ENCODE measurements at regions not wholly inside any gene's neighbourhood (a gene's known extent, or its start where the extent isn't known, plus 50 kb on each side); places are given as distances from the start of the nearest gene placed in this dataset.
"Not testable (repeated sequence)": the region's sequence is repeated elsewhere in the genome, so short reads cannot be mapped to it uniquely, and the experiment has no call there.

DNA sequence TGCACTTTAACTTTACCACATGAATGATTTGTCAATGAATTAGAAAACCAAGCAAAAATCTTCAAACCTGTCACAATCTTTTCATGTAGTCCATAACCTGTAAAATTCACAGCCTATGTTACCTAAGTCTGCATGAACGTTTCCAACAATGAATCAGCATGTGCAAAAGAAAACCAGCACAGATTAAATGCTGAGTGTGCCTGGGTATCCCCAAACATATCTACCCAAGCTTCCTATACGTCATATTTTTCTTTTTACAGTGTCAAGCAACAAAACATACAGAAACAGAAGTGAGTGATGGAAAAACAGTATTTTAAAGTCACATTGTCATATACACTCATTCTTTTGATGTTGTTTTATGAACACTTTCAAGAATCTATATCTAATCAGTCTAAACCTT is 713.5 kb downstream of the RFPL4B start:
- no peak for DNase-seq

DNA sequence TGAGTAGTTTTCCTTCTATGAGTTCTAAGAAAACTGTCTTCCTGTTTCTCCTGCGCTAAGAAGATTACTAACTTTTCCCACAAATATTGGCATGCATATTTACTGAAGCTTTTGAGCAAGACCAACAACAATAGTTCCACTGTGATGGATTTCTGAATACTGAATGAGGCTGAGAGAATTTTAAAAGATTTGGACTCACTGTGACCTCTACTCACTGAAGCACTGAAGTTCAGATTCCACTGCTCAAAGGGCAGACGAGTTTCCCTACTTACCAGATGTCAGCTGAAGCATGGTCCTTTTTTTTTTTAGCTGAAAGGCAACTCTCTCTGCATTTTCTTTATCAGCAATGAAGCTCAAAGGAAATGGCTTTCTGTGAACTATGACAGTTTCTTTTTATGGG is 718.5 kb downstream of the RFPL4B start:
- no peak for DNase-seq

DNA sequence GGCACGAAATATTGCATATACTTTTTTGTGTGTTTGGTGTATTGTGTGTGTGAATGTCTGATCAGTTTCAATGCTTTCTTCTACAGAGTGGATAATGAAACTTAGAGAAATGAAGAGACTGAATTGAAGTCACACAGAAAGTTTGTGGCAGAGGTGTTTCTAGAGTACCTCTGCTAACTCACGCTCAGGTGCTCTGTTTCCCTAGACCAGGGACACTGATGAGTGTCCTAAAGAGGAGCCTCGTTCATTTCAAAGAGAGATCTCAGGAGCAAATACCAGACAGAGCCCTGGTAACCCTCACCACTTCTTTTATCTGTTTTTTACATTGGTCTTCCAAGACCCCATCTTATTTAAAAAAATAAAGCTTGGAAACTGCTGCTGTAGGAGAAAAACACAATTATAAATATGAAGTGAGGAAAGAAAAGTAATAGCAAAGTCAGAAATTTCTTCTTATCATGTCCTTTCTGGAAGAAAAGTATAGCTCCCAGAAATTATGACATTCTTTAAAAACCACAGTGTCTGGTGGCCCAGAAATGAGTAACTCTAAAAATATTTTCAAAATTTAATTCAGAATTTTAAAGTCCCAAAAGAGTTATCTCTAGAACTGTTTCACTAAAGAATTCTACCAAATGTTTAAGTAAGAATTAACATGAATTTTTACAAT is 720.6 kb downstream of the RFPL4B start:
- DNase-seq: no peak

DNA sequence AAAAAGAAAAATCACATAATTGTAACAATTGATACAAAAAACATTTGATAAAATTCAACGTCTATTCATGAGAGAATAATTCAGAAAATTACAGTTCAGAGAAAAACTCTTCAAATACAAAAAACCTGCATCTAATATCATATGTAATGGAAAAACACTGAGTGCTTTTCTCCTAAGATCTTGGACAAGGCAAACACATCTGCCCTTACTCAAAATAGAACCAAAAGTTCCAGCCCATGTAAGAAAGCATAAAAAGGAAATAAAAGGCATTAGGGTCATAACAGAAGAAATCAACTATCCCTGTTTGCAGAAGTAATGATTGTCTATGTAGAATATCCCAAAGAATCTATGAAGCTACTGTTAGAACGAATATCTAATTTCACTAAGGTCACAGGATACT is 721.4 kb downstream of the RFPL4B start:
- no peak for DNase-seq

DNA sequence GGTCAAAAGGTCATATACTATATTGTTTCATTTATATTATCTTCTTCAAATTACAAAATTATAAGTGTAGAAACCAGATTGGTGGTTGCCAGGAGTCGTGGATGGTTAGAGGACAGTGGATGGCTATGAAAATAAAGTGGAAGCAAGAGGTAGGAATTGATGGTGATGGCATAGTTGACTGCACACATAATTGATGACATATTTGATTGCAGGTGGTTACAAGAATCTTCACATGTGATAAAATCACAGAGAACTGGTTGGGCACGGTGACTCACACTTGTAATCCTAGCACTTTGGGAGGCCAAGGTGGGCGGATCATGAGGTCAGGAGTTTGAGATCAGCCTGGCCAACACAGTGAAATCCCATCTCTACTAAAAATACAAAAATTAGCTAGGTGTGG is 723.6 kb downstream of the RFPL4B start:
- DNase-seq: not testable (repeated sequence)

DNA sequence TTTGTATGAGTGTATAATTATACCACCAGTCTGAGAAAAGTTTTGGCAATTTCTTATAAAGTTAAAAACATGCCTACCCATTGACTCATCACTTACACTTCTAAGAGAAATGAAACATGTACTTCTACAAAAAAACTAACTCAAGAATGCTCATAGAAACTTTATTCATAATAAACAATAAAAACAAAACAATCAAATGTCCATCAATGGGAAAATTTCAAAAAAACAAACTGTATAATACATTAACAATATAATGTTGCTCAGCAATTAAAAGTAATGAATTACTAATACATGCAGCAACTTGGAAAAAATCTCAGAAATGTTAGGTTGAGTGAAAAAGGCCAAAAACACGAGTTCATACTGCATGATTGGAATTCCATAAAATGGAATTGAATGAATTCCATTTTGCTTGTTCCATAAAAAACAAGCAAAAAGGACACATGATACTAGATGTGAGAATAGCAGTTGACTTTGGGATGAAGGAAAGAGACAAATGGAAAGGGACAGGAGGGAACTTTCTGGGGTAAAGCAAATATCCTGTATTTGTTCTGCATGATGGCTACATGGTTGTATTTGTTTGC is 726.6 kb downstream of the RFPL4B start:
- no peak for DNase-seq

DNA sequence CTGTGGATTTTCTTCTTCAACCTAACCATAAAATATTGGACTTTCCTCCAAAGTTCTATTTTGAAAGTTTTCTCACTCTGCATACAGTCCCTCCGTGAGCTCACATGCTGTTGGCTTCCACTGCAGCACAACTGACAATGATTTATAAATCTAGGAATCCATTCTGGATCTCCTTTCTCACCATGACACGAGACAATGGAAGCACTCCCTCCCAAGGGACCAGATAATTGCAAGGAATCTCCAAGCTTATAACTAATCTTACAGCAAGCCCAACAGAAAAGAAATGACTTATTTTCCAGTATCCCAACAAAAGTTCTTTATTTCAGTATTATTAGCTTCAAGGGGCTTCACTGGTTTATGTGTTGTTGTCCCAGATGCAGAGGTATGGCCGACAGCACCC is 729.0 kb downstream of the RFPL4B start:
- no peak for DNase-seq

DNA sequence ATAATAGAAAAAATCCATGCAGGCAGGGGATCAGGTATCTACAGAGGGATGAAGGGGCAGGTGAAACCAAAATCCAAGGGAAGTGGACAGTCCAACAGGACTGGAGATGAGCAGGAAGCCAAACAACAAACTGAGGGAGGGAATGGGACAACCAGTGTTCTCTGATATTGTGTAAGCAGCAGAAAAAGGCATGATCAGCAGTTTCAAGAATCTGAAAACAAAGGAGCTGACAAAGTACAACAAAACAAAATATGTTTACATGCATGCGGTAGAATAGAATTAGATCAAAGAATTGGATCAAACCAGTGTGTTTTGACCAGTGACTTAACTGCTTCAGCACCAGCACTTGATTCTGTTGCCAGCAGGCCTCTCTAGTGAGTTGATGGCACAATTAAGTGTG is 729.7 kb downstream of the RFPL4B start:
- DNase-seq: no peak

DNA sequence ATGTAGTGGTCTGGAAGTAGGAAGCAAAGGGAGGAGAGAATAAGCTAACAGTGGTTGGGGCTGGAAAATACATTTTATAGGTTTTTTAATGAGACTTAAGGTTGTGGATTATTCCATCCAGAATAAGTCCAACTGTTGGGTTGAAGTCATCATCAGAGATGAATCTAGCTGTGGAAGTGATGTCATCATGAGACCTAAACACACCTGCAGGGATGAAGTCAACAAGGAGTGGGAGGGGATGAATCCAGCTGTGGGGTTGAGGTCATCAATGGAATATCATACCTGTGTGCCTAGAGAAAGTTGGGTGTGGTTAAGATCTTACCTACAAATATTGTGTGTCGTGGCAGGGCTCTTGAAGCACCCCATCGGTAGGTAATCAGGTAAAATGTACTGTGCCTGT is 730.7 kb downstream of the RFPL4B start:
- no peak for DNase-seq

DNA sequence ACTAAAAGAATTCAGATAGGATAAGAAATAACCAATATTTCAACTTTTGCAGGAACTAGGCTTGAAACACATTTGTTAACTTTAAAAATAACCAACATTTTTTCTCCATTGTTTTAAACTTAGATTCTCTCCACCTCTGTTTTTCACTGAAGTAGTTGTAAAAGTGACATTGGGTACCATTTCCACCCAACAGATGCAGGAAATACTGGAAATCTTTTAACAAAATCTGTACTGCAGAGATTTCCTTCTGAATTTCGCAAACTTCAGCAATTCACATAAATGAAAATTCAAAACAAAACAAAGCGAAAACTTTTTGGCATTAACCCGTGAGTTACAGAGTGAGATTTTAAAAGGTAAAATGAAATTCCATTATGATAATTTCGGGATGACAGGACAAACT is 731.7 kb downstream of the RFPL4B start:
- DNase-seq: no peak

DNA sequence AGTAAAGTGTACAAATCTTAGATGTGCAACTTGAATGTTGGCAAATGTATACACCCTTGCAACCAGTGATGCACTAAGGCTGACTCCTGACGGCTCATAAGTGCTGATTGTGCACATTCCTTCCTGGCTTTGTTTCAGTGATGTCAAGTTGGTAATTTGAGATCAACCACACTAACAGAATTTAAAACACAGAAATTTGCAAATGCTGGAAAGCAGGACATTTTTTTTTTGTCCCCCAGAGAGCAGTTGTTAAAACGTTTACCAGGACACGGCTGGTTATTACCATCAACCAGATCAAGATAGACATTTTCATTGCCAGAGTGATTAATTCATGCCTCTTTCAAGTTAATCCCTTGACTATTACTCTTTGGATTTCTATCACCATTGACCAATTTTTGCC is 735.6 kb downstream of the RFPL4B start:
- no peak for DNase-seq

DNA sequence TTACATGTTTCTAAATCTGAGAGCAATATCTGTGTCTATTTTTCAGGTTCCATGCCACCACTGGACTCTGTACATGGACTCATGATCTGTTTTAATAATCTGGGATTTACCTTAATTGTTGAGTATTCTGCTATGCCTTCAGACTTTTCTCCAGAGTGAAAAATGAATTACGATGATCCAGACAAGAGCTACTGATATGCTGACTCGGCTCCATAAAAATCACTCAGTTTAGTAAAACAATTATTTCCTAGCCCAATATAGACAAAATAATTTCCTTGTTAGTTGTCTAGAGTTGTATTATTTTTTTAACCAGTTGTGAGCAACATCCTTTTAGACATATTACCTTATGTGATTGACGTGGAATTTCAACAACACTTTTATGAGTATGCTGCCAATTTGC is 736.8 kb downstream of the RFPL4B start:
- no peak for DNase-seq

DNA sequence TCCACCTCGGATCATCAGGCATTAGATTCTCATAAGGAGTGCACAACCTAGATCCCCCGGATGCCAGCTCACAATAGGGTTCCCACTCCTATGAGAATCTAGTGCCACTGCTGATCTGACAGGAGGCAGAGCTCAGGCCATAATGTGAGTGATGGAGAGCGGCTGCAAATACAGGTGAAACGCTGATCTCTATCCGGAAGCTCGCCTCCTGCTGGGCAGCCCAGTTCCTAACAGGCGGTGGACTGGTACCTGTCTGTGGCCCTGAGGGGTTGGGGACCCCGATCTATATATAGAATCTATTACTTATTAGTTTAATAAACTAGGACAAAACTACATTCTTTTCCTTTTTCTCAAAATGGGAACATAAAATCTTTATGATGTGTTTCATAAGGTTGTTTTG is 741.9 kb downstream of the RFPL4B start:
- DNase-seq: no peak

DNA sequence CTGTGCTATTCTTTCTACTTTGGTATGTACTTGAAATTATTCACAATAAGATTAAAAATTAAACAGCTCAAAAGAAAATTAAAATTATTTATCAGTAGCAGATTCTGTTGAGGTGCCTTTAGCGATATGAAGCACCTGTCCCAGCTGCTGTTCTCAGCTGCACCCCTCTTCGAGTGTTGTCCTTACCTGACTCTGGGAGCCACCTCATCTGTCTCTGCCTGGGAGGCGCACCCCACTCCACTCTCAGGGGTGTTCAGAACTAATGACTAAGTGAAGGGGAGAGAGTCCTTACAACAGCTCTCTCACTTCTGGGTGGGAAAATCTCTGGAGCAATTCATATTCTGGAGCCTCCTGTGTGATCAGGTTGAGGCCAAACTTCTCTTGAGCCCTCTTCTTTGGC is 745.7 kb downstream of the RFPL4B start:
- no peak for DNase-seq

DNA sequence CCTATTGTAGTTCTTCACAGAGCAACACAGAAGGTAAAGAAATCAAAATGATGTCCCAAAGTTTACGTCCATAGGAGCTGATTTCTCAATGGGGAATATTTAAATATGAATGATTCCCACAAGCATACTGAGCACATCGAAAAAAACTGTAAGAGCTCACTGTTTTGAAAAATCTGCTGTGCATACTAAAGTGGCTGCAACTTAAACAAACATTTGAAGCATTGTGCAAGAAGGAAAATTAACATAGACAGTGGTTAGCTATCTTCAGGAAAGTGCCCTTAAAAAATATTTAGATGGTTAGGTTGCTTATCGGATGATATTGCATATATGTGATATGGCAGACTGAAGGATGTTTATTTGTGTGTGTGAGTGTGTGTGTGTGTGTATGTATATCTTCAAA is 747.6 kb downstream of the RFPL4B start:
- DNase-seq: no peak

DNA sequence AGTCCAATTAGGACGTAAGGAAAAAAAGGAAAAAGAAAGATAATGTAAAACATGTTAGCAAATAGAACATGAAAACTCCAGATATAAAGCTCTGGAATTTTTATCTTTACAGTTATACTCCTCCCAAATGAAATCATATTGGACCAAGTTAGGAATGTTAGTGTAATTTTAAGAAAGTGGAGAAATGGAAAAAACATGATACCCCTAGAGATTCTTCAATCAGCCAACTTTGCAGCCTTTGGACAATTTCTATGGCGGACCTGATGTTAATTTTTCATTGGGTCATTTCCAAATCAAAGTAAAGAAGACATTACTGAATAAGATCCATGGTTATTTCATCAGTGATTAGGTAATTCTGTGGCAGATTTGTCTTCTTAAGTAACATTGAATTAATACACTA is 748.7 kb downstream of the RFPL4B start:
- DNase-seq: no peak

DNA sequence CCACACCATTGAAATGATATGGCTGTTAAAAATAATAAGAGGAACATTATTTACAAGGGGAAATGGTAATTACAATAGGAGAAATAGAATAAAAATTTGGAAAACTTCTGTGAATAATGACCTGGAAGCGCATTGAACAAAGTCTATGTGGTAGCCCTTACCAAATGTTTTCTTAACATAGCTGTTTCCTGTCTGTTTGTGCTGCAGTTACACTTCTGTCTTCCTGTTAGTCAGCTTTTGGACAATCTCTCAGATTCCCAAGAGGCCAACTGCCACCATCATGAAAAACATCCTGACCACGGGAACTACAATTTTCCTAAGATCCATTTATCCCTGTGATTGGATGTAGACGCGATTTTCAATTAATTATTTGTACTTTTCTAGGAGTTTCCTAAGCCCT is 754.4 kb upstream of the MARCKS start:
- DNase-seq: no peak

DNA sequence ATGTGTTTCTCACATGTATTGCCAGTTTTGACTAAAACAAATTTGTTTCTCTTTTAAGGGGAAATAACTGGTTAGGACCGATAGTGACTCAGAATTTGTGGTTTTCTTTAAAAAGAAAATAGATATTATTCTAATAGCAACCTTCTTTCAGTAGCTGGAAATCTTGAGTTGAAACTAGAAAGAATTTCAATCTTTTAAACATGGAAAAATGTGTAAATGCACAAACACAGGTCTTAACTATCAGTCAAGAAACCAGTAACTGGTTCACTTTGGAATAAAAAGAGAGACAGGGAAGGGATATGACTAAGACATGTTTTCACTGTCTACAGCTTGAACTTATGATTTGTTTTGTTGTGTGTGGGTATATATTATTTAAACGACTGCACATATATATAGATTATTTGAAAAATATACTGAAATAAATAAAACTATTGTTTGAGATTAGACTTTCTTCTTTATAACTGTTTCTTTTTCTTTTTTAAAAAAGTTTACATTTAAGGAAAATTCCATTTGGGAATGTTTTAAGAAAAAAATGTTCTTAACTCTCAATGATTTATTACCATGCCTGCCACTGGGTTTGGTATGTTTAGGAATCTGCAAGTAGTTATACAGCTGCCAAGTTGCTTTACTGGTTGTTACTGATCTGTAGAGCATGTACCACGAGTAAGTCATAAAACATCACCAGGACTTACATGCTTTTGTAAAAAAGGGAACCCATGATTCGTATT is 753.3 kb upstream of the MARCKS start:
- no peak for DNase-seq

DNA sequence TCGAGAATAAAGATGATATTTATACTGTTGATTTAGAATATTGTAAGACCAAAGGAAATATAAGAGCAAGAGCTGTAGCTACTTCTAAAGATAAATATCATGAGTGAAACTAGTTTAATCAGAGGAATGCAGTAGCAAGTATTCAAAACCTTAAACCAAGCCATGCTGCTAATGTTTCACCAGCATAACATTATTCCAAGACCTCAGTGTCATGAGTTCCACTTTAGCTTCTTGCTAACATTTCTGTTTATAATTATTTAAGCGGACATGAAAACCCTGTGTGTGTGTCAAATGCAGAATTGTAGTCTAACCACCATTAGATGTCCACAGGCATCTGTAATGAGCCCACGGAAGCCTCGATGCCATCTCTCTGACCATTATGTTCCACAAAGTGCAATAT is 752.6 kb upstream of the MARCKS start:
- no peak for DNase-seq

DNA sequence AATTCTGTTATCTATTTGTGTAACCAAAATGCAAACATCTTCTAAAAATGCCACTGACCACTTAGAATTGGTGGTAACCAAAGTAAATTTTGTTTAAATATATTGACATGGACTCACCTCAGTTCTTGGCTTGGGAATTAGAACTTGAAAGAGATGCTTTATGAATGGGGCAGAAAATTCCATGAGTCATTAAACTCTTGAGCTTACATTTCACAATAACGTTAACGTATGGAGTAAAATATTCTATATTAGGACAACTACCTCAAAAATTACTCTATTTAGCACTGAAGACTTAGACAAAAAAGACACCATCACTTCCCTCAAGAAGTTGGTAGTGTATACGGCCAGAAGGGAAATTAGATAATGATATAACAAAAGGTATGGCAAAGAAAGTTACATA is 752.2 kb upstream of the MARCKS start:
- DNase-seq: no peak

DNA sequence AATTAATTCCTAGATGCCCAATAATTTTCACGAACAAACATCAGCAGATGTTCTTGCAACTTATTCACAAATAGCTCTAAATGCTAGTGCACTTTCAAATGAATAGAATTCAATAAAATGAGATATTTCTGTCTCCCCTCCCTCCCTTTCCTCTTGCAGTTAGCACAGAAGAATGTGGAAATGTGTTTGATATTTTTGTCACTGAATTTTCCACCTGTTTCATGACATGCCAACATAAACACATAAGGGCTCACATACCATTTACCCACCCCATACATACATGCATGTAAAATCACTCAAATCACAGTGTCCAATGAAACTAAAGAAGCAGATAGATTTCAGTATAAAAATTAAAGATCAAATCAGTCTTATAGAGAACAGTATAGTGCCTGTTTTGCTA is 746.9 kb upstream of the MARCKS start:
- DNase-seq: no peak

DNA sequence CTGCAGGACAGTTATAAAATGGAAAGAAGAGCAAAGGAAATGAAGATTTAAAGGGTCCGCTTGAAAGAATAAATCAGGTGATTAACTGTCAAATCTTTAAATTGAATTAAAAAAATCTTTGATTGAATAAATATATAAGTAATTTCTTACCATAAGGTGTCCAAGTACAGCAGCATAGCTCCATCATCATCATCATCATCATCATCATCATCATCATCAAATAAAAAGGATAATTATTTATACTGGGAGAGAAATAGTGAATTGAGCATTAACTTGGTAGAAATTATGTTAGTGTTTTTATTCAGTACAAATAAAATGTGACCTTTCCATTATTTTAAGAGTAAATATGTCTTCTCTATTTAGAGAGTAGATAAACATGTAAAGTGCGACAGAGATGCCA is 745.6 kb upstream of the MARCKS start:
- DNase-seq: no peak

DNA sequence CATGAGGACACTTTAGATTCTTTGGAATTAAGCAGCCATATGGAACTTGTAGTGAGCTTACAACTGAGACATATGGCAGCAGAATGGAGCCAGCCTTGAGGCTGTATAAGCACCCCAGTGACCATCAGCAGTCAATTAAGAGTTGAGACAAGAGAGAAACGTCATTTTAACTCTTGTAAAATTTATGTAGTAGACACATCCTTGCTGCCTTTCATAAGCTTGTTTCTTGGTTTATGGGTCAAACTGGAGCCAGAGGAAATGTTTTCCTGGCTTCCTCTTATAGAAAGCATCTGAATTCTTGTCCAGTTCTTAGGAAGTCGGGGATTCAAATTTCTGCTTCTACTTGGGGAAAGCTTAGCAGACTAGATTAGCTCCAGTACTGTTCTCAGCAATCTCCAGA is 745.1 kb upstream of the MARCKS start:
- DNase-seq: no peak

DNA sequence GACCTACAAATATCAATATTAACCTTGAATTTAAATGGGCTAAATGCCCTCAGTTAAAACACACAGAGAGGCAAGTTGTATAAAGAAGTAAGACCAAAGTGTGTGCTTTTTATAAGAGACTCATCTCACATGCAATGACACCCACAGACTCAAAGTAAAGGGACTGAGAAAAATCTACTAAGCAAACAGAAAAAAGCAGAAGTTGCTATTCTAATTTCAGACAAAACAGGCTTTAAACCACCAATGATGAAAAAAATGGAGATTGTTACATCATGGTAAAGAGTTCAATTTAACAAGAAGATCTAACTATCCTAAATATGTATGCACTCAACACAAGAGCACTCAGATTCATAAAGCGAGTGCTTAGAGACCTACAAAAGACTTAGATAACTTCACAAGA is 741.9 kb upstream of the MARCKS start:
- no peak for DNase-seq

DNA sequence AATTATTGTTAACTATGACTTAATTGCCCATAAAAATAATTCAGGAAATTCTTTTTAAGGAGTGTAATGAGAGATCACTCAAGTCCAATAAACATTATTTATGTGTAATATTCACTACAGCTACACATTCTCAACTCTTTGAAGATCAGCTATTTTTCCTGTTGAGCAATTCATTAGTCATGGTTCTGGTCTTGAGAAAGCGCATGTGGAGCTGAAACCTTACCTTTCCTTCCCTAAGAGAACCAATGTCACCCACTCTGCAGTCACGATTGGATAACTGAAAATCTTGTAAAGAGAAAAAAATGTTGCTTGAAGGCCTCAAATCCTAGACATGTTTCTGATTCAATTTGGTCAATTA is 736.9 kb upstream of the MARCKS start:
- no peak for DNase-seq
